Dedifferentiated amniotic fluid mesenchymal stem cell (primary cell): ENCODE measurements at regions not wholly inside any gene's neighbourhood (a gene's known extent, or its start where the extent isn't known, plus 50 kb on each side); places are given as distances from the start of the nearest gene placed in this dataset.
"Not testable (repeated sequence)": the region's sequence is repeated elsewhere in the genome, so short reads cannot be mapped to it uniquely, and the experiment has no call there.

Experiments used
- DNase-seq: peaks from one replicate; pipeline ENCODE4 v3.0.0-alpha.2; 2016; ENCODE audit errors: extremely low spot score

GRCh38 chr2:2799151-2799697 is 468.1 kb upstream of the MYT1L start:
- DNase-seq: no peak

GRCh38 chr2:2798337-2798736 is 467.3 kb upstream of the MYT1L start:
- no peak for DNase-seq

GRCh38 chr2:2797797-2798196 is 466.7 kb upstream of the MYT1L start:
- no peak for DNase-seq

GRCh38 chr2:2796207-2796606 is 465.1 kb upstream of the MYT1L start:
- DNase-seq: no peak

GRCh38 chr2:2795438-2796091 is 464.5 kb upstream of the MYT1L start:
- no peak for DNase-seq

- DNase-seq: no peak
These were observed 463.0 kb upstream of the MYT1L start for GRCh38 chr2:2793925-2794560.

- DNase-seq: no peak
These were observed 462.4 kb upstream of the MYT1L start for GRCh38 chr2:2793514-2793913.

- no peak for DNase-seq
These were observed 460.5 kb upstream of the MYT1L start for GRCh38 chr2:2791606-2792005.

- no peak for DNase-seq
These were observed 460.0 kb upstream of the MYT1L start for GRCh38 chr2:2791031-2791430.

GRCh38 chr2:2788076-2788475 is 457.0 kb upstream of the MYT1L start:
- DNase-seq: no peak

GRCh38 chr2:2787301-2787907 is 456.3 kb upstream of the MYT1L start:
- DNase-seq: no peak

- DNase-seq: no peak
These were observed 450.9 kb upstream of the MYT1L start for GRCh38 chr2:2782007-2782406.

GRCh38 chr2:2779727-2780126 is 448.7 kb upstream of the MYT1L start:
- DNase-seq: no peak

GRCh38 chr2:2777876-2778275 is 446.8 kb upstream of the MYT1L start:
- no peak for DNase-seq

GRCh38 chr2:2777213-2777612 is 446.1 kb upstream of the MYT1L start:
- DNase-seq: no peak

- DNase-seq: no peak
These were observed 443.9 kb upstream of the MYT1L start for GRCh38 chr2:2775018-2775417.

GRCh38 chr2:2773692-2774091 is 442.6 kb upstream of the MYT1L start:
- no peak for DNase-seq

- not testable (repeated sequence) for DNase-seq
These were observed 442.0 kb upstream of the MYT1L start for GRCh38 chr2:2773080-2773479.

- DNase-seq: no peak
These were observed 440.8 kb upstream of the MYT1L start for GRCh38 chr2:2771721-2772411.

- no peak for DNase-seq
These were observed 438.7 kb upstream of the MYT1L start for GRCh38 chr2:2769481-2770431.

- DNase-seq: no peak
These were observed 437.4 kb upstream of the MYT1L start for GRCh38 chr2:2768476-2768875.
